ENCODE measurements at regions not wholly inside any gene's neighbourhood (a gene's known extent, or its start where the extent isn't known, plus 50 kb on each side); places are given as distances from the start of the nearest gene placed in this dataset.

- TF ChIP-seq, protein P1, sequence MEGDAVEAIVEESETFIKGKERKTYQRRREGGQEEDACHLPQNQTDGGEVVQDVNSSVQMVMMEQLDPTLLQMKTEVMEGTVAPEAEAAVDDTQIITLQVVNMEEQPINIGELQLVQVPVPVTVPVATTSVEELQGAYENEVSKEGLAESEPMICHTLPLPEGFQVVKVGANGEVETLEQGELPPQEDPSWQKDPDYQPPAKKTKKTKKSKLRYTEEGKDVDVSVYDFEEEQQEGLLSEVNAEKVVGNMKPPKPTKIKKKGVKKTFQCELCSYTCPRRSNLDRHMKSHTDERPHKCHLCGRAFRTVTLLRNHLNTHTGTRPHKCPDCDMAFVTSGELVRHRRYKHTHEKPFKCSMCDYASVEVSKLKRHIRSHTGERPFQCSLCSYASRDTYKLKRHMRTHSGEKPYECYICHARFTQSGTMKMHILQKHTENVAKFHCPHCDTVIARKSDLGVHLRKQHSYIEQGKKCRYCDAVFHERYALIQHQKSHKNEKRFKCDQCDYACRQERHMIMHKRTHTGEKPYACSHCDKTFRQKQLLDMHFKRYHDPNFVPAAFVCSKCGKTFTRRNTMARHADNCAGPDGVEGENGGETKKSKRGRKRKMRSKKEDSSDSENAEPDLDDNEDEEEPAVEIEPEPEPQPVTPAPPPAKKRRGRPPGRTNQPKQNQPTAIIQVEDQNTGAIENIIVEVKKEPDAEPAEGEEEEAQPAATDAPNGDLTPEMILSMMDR (conservative IDR thresholded peaks at IDR 0.05; ENCODE audit: low read depth in 2 of 2): no peak
- TF ChIP-seq EZH2 (IDR thresholded peaks at IDR 0.05; ENCODE audit: low read depth, unreplicated experiment): no peak
- TF ChIP-seq, protein P2, sequence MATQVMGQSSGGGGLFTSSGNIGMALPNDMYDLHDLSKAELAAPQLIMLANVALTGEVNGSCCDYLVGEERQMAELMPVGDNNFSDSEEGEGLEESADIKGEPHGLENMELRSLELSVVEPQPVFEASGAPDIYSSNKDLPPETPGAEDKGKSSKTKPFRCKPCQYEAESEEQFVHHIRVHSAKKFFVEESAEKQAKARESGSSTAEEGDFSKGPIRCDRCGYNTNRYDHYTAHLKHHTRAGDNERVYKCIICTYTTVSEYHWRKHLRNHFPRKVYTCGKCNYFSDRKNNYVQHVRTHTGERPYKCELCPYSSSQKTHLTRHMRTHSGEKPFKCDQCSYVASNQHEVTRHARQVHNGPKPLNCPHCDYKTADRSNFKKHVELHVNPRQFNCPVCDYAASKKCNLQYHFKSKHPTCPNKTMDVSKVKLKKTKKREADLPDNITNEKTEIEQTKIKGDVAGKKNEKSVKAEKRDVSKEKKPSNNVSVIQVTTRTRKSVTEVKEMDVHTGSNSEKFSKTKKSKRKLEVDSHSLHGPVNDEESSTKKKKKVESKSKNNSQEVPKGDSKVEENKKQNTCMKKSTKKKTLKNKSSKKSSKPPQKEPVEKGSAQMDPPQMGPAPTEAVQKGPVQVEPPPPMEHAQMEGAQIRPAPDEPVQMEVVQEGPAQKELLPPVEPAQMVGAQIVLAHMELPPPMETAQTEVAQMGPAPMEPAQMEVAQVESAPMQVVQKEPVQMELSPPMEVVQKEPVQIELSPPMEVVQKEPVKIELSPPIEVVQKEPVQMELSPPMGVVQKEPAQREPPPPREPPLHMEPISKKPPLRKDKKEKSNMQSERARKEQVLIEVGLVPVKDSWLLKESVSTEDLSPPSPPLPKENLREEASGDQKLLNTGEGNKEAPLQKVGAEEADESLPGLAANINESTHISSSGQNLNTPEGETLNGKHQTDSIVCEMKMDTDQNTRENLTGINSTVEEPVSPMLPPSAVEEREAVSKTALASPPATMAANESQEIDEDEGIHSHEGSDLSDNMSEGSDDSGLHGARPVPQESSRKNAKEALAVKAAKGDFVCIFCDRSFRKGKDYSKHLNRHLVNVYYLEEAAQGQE (IDR thresholded peaks at IDR 0.05; ENCODE audit: unreplicated experiment): no peak
Measured at GRCh38 chr6:119818876-119819275, 469.3 kb upstream of the MAN1A1 start.
